GM12892 (cell line): ENCODE measurements at regions not wholly inside any gene's neighbourhood (a gene's known extent, or its start where the extent isn't known, plus 50 kb on each side); places are given as distances from the start of the nearest gene placed in this dataset.

Experiments
- POLR2A ChIP-seq: IDR thresholded peaks from 2 replicates; pipeline ENCODE4 v1.6.1; 2011; ENCODE audit warnings: low read depth, low read length, control low read depth
- TAF1 ChIP-seq: IDR thresholded peaks from 2 replicates; pipeline ENCODE4 v1.6.1; 2011; ENCODE audit warnings: low read depth, mild to moderate bottlenecking, control low read depth, low read length, borderline replicate concordance

GRCh38 chr5:106956187-106956586 lies 714.5 kb downstream of the EFNA5 start:
- TF ChIP-seq TAF1, result no peak
- no peak for TF ChIP-seq POLR2A
